GDM1 (cell line): ENCODE measurements at regions not wholly inside any gene's neighbourhood (a gene's known extent, or its start where the extent isn't known, plus 50 kb on each side); places are given as distances from the start of the nearest gene placed in this dataset.
"Not testable (repeated sequence)": the region's sequence is repeated elsewhere in the genome, so short reads cannot be mapped to it uniquely, and the experiment has no call there.

Experiments used
- DNase-seq: peaks from one replicate; lab custom pipeline; 2025; lab: John Stamatoyannopoulos, UW

DNA sequence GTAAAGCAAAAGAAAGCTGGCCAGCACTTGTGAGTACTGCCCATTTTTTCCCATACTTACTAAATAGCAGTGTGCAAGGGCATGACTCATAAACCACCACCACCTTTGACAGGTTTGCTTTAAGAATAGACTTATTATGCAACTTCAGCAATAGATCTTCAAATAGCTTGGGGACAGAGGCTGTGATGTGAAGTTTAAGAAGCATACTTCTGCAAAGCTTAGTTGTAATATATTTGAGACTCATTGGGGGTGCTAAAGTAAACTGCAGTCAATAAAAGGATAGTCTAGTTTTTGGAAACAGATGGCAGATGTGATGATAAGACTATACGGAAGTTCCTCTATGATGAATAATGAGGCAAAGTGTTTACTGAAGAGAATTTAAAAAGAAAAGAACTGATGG is 210.0 kb downstream of the PLA2G4A start:
- no peak for DNase-seq

DNA sequence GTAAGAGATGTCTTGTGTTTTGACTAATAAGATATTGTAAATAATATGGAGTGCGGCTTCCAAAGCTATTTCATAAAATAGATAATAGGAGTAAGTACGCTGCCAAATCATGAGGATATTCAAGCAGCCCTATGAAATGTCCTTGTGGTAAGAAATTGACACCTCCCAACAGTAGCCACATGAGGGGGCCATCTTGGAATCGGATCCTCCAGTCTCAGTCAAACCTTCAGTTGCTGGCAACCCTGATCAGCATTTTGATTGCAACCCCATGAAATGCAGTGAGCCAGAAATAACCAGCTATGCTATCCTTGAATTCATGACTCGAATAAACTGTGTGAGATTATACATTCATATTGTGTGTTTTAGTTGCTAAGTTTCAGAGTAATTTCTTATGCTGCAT is 212.4 kb downstream of the PLA2G4A start:
- no peak for DNase-seq

DNA sequence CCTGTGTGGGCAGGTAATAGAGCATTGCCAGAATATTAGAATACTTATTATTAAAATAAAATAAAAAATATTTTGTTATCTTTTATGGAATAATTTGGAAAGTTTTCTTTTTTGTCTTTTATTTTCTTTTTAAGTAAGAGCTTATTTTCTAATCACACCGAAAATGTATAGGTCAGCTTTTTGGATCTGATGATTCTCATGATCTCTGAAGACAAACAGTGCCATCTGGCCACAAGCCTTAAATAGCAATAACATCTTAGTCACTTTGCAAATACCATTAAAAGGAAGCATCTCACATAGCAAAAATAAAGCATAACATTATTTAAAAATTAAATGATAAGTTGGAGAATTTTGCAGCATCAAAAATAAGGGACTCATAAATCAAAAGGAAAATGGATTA is 213.8 kb downstream of the PLA2G4A start:
- DNase-seq, result no peak

DNA sequence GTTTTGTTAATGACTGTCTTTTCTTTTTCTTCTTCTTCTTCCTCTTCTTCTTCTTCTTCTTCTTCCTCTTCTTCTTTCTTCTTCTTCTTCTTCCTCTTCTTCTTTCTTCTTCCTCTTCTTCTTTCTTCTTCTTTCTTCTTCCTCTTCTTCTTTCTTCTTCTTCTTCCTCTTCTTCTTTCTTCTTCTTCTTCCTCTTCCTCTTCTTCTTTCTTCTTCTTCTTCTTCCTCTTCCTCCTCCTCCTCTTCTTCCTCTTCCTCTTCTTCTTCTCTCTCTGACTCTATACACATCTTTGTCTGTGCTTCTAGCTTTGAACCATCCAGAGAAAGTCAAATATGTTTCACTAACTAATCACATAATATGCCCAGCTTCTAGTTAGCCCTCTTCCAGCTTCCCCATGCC is 214.7 kb downstream of the PLA2G4A start:
- not testable (repeated sequence) for DNase-seq

DNA sequence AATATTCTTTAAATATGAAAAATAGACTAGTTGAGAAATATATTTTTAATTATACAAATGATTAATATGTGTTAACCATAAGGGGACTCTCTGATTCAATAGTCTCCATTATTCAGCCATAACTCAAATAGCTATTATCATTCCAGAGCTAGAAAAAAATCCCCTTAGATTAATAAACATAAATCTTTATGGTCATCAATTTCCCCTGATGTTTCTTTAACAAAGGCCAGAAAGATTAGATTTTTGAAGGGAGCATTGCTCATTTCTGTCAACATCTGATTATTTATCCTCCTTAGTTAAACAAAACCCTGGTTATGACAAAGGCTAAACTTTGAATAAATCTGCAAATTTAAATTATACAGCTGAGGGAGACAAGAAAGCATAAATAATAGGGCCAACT is 215.7 kb downstream of the PLA2G4A start:
- DNase-seq, result no peak

DNA sequence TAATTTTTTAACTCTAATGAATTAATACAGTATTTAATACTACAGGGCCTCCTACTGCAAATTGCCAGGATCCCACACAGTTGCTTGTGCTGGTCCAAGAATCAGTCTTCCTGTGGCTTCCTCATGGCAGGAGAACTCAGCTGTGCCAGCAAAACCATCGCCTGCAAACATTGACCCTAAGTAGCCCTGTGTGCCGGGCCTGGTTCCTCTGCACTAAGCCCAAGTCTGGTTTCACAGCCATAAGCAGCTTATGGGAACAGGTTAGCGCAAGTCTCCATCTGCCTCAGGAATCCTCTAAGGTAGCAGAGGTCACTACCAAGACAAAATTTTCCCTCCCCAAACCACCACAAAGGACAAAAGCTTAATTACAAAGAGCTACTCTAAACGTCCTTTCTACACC is 216.6 kb downstream of the PLA2G4A start:
- no peak for DNase-seq

DNA sequence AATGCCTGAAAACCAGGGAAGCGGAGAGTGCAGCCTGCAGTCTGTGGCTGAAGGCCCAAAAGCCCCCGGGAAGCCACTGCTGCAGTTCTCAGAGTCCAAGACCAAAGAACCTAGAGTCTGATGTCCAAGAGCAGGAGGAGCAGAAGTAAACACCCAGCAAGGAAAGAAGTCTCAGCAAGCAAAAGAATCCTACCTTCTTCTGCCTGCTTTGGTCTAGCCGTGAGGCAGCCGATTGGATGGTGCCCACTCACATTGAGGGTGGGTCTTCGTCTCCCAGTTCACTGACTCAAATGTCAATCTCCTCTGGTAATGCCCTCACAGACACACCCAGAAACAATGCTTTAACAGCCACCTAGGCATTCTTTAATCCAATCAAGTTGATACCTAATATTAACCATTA is 217.5 kb downstream of the PLA2G4A start:
- no peak for DNase-seq

DNA sequence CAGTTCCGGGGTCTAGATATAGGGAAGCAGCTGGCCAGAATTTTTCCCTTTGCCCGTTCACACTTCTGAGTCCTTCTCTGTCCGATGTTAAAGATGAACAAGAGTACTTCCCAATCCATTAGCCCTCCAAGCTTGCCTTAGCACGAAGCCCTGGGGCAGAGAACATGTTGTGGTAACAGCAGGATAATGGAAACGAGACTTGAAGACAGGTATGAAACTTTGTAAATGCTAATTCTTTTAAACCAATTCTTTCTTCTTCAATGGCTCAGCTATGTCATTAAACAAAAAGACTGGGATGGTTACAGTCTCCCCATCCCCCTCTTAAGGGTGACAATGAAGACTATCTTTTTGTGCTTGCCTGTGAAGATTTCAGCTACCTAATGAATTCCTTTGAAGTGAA is 218.5 kb downstream of the PLA2G4A start:
- no peak for DNase-seq

DNA sequence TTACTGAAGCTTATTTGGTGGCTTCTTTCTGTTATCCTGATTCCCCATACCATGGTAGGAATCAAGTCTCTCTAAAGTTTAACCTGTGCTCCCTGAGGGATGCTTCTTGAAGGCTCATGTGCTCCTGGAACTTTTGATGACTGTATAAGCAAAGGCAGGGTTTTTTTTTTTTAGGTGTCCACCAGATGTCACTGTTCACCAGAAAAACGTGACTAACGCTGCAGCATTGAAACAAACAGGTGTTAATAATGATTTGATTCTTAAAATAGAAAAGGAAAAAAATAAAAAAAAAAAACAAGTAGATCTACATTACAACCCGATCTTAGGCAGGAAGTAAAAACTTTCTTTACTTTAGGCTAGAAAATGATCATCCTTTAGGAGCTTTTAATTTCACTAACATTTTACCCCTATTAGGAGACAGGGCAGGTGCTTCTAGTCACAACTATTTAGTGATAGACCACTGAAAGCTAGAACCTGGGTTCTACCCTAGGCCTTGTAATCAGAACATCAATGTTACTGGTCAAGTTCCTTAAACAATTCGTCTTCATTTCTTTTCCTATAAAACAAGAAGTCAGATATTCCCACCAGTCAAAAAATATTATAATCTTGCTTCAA is 223.0 kb downstream of the PLA2G4A start:
- DNase-seq, result no peak

DNA sequence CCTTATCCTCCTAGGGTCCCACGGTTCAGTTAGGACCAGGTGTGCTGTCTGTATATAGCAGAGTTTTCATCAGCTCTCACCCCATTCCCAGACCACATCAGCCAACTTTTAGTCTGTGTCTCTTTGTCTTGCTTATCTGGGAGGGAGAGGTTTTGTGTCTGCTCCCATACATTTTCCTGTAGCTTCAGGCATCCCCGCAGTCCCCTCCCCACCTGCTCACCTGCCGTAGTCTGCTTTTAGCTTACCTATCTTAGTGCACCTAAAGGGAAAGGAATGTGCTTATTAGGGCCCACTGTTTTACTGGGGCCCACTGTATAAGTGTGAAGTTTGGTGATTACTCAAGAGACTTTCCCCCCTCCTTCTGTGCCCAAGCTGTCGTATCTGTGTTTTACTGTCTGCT is 225.1 kb downstream of the PLA2G4A start:
- no peak for DNase-seq

DNA sequence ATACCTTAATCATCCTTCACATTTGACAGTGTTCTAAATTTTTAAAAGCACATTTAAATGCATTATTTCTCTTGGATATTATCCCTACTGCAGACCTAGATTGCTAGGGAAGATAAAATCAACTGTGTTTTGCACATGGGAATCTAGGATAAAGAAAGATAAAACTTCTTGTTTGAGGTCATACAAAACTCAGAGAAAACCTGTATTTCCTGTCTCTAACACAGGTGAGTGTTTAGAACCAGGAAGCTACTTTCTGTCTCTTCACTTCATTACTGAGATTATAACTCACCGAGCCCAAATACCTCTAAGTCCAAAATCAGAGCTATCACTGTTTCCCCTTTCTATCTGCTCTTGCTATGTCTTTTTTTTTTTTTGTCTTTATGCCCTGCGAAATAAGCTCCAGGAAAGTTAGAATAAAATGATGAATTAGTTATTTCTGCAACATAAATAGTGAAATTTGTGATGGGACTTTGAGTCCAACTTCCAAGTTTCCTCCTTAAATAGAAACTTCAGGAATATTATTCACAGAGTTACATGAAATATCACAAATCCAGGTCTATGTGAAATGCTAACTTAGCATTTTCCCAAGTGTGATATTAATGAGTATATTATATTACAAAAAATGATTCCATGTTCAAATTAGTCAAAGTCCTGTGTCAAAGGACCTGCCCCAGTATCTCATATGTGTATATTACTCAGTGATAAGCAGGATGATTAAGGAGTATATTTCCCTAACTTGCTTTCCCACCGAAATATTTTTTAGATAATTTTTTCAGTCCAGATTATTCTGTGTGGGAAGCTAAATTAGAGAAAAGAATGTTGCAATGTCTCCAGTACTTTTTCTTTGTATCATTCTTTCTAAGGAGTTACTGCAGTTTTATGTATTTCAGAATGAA is 226.4 kb downstream of the PLA2G4A start:
- no peak for DNase-seq

DNA sequence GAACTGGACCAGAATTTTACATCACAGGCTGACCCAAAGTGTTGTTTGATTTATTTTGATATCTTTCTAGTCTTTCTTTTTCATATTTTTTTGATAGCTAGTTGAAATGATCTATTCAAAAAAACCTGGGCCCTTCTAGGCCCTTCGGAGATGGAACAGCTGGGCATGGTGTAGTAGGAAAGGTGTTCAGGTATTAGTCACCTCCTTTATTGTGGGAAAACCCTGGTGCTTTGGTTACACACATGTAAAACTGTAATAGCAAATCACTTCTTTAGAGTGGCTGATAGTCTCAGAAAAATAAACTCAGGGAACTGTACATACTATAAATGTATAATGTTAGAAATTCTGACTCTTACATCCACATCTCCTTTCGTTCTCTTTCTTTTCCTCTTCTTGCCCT is 234.5 kb downstream of the PLA2G4A start:
- DNase-seq, result no peak

DNA sequence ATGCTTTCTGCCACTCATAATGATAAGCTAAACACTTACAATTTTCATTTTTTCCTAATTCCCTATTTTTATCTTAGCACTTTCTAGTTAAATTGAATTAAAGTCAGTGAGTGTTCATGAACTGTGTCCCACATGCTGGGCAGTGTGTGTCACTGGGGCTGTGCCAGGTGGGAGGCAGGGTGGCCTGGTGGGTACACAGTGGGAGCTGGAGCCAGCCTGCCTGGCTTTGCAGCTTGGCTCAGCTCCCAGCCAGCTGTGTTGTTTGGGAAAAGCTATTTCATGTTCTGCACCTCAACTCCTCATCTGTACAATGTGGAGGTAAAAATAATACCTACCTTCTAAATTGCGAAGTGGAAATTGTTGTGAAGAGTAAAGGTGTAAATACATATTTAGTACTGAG is 238.4 kb downstream of the PLA2G4A start:
- no peak for DNase-seq

DNA sequence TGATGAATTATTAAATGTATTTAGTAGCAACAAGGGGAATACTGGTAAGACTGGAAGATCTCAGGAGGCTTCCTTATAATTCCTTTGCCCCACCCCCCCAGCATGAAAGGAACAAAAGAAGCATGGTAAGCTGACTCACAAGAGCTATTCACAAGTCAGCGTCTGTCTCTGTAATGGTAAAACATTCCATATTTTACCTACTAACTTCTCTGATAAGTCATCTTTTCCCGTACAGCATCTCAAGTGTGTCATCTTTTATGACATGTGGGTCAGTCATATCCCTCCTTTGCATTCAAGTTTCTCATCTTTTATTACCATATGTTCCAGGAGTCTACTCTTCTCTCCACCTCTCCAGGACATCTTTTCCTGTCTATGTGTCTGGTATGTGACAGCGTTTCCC is 241.3 kb downstream of the PLA2G4A start:
- DNase-seq, result no peak

DNA sequence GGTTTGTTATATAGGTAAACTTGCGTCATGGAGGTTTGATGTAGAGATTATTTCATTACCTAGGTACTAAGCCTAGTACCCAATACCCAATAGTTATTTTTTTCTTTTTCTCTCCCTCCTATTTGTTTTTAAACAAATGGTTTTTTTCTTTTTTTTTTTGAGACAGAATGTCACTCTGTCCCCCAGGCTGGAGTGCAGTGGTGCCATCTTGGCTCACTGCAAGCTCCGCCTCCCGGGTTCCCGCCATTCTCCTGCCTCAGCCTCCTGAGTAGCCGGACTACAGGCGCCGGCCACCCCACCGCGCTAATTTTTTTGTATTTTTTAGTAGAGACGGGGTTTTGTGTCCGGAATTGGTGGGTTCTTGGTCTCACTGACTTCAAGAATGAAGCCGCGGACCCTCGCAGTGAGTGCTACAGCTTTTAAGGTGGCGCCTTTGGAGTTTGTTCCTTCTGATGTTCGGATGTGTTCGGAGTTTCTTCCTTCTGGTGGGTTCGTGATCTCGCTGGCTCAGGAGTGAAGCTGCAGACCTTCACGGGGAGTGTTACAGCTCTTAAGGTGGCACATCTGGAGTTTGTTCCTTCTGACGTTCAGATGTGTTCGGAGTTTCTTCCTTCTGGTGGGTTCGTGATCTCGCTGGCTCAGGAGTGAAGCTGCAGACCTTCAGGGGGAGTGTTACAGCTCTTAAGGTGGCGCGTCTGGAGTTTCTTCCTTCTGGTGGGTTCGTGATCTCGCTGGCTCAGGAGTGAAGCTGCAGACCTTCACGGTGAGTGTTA is 243.7 kb downstream of the PLA2G4A start:
- DNase-seq, result not testable (repeated sequence)

DNA sequence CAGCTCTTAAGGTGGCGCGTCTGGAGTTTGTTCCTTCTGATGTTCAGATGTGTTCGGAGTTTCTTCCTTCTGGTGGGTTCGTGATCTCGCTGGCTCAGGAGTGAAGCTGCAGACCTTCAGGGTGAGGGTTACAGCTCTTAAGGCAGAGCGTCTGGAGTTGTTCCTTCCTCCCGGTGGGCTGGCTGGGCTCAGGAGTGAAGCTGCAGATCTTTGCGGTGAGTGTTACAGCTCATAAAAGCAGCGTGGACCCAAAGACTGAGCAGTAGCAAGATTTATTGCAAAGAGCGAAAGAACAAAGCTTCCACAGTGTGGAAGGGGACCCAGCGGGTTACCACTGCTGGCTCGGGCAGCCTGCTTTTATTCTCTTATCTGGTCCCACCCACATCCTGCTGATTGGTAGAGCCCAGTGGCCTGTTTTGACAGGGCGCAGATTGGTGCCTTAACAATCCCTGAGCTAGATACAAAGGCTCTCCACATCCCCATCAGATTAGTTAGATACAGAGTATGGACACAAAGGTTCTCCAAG is 244.3 kb downstream of the PLA2G4A start:
- not testable (repeated sequence) for DNase-seq

DNA sequence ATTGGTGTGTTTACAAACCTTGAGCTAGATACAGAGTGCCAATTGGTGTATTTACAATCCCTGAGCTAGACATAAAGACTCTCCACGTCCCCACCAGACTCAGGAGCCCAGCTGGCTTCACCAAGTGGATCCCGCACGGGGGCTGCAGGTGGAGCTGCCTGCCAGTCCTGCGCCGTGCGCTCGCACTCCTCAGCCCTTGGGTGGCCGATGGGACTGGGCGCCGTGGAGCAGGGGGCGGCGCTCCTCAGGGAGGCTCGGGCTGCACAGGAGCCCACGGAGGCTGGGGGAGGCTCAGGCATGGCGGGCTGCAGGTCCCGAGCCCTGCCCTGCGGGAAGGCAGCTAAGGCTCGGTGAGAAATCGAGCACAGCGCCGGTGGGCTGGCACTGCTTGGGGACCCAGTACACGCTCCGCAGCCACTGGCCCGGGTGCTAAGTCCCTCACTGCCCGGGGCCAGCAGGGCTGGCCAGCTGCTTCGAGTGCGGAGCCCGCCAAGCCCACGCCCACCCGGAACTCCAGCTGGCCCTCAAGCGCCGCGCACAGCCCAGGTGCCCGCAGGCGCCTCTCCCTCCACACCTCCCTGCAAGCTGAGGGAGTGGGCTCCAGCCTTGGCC is 245.0 kb downstream of the PLA2G4A start:
- DNase-seq, result not testable (repeated sequence)

DNA sequence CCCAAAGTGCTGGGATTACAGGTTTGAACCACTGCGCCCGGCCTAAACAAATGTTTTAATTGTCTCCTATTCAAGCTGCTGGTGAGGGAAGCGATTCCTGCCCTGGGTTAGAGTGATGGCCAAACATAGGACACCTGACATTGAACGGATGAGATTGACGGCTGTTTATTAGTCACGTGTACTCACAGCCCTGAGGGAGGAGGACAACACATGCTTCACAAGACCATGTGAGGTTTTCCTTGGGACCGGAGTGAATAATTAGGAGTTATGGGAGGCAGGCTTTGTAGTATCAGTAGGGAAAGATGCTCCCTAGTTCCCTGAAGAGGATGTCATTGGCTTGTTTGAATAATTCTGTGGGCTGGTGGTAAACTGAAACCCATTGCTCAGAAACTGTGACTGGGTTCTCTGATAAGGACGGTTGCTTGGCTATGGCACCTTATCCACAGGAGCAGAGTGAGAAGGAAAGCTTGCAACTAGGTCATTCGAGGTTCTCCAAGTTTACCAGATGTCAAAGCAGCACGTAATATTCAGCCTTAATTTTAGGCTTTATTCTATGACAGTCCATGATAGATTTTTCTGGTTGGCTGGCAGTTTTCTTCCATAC is 245.8 kb downstream of the PLA2G4A start:
- no peak for DNase-seq

DNA sequence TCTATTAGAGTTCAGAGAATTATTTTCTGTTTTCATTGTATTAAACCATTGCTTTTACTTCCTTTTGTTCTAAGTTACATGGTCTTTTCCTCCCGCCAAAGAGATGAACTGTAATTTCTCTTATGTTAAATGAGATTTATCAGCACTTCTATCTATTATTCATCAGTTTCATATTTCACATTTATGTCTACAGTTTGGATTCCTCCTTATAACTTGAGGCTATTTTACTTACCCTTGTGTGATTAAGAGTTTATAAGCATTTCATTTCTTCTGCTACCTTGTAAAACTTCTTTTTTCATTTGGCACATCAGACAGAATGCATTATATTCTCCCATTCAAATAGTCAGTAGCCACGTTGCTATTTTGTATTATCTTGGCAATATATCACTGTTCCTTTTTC is 248.2 kb downstream of the PLA2G4A start:
- DNase-seq, result no peak

DNA sequence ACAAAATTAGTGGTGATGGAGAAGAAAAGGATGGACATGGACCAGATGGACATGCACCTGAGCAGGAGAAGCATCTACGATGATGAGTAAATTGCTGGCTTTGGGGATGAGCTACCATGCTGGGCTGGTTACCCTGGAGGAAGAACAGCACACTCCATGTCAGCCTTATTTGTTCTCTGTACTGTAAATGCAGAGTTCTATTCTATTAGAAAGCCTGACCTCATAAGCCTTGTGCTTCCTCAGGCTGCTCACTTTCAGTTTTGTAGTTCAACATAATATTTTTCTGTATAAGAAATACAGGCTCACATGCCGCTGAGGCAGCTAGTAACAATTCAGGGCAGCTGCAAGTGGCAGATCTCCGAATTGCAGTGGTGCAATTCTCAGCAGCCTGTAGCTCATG is 249.6 kb downstream of the PLA2G4A start:
- DNase-seq, result no peak

DNA sequence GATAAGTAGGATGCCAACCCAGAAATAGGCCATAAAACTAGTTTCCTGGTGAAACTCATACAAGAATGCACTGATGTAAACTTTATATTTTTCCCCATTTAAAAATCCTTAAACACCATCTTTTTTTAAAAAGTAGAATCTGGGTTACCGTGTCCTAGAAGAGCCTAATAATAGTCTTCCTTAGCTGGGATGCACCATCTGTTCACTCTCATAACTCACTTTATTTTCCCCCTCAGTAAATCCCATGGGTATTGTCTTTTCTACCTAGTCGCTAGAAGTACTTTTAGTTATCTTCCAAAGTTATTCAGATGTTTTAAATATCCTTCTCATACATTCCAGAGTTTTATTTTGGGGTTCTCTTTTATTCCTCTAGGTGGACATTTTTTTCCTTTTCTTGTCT is 250.2 kb downstream of the PLA2G4A start:
- no peak for DNase-seq

DNA sequence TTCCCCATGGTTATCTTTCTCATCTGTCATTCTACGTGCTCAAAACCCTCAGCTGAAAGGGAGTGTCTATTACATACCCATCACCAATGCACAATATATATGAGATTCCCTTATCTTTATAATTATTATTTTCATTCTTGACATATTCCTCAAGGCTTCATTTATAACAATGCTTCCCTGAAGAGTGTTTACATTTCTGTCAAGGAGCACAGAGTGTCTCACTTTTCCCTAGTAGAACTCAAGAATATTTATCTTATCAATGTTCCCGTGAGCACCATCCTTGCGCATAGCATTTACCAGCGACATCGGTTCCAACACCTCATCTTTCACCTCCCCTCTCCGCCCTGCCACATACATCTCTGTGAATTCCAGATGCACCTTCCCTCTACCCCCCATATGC is 250.6 kb downstream of the PLA2G4A start:
- no peak for DNase-seq
